IPS-15b (cell line): ENCODE measurements at regions not wholly inside any gene's neighbourhood (a gene's known extent, or its start where the extent isn't known, plus 50 kb on each side); places are given as distances from the start of the nearest gene placed in this dataset.

Source experiments
- H3K27me3 ChIP-seq: one replicate; pipeline ENCODE4 v1.6.1; 2013; ENCODE audit warnings: low read length; ENCODE audit not compliant: control insufficient read depth, insufficient read depth
- H3K36me3 ChIP-seq: one replicate; pipeline ENCODE4 v1.6.1; 2013; ENCODE audit warnings: low read length; ENCODE audit not compliant: control insufficient read depth, insufficient read depth
- H3K4me1 ChIP-seq: one replicate; pipeline ENCODE4 v1.6.1; 2013; ENCODE audit warnings: mild to moderate bottlenecking, low read length; ENCODE audit not compliant: control insufficient read depth, insufficient read depth
- H3K4me3 ChIP-seq: one replicate; pipeline ENCODE4 v1.5.1; 2013; ENCODE audit warnings: low read depth, low read length
- H3K9ac ChIP-seq: one replicate; pipeline ENCODE4 v1.6.1; 2013; ENCODE audit warnings: low read depth, mild to moderate bottlenecking, low read length
- H3K9me3 ChIP-seq: one replicate; pipeline ENCODE4 v1.6.1; 2013; ENCODE audit warnings: mild to moderate bottlenecking, low read length; ENCODE audit not compliant: control insufficient read depth, insufficient read depth

- peaks cover 3% of the 10 kb centered on the region for H3K4me1 ChIP-seq
- no peak overlapping the region for H3K9ac ChIP-seq
- no peak overlapping the region for H3K4me3 ChIP-seq
- H3K36me3 ChIP-seq = no peaks in the 10 kb centered on the region
- H3K27me3 ChIP-seq = no peaks in the 10 kb centered on the region
- H3K9me3 ChIP-seq = no peaks in the 10 kb centered on the region
Observed at GRCh38 chr2:60072609-60073008, 480.8 kb downstream of the BCL11A start.

- H3K27me3 ChIP-seq = no peaks in the 10 kb centered on the region
- H3K9ac ChIP-seq = no peak overlapping the region
- no peak overlapping the region for H3K4me3 ChIP-seq
- no peaks in the 10 kb centered on the region for H3K9me3 ChIP-seq
- H3K4me1 ChIP-seq = peaks cover 3% of the 10 kb centered on the region
- no peaks in the 10 kb centered on the region for H3K36me3 ChIP-seq
Observed at GRCh38 chr2:60071490-60071831, 482.0 kb downstream of the BCL11A start.

- Histone ChIP-seq H3K36me3 (no peaks in the 10 kb centered on the region), H3K9ac (no peak overlapping the region)
Observed at GRCh38 chr2:60070736-60071489, 482.5 kb downstream of the BCL11A start.

GRCh38 chr2:60070196-60070595 is 483.3 kb downstream of the BCL11A start:
- Histone ChIP-seq H3K4me1 (peaks cover 3% of the 10 kb centered on the region), H3K9me3 (no peaks in the 10 kb centered on the region), H3K36me3 (no peaks in the 10 kb centered on the region), H3K4me3 (no peak overlapping the region), H3K9ac (no peak overlapping the region), H3K27me3 (no peaks in the 10 kb centered on the region)

More at GRCh38 chr2:60070736-60071489, 482.5 kb downstream of the BCL11A start:
- Histone ChIP-seq H3K27me3 (no peaks in the 10 kb centered on the region), H3K4me3 (no peak overlapping the region), H3K9me3 (no peaks in the 10 kb centered on the region), H3K4me1 (peaks cover 3% of the 10 kb centered on the region)

GRCh38 chr2:60068755-60069154 is 484.7 kb downstream of the BCL11A start:
- Histone ChIP-seq H3K36me3 (no peaks in the 10 kb centered on the region), H3K4me3 (no peak overlapping the region), H3K9ac (no peak overlapping the region), H3K9me3 (no peaks in the 10 kb centered on the region), H3K4me1 (peaks cover 3% of the 10 kb centered on the region), H3K27me3 (no peaks in the 10 kb centered on the region)

GRCh38 chr2:60067006-60067405 is 486.4 kb downstream of the BCL11A start:
- Histone ChIP-seq H3K4me3 (no peak overlapping the region), H3K9me3 (no peaks in the 10 kb centered on the region), H3K36me3 (no peaks in the 10 kb centered on the region), H3K27me3 (no peaks in the 10 kb centered on the region), H3K9ac (no peak overlapping the region), H3K4me1 (peaks cover 3% of the 10 kb centered on the region)

- no peak overlapping the region for H3K9ac ChIP-seq
- H3K4me1 ChIP-seq = peaks cover 3% of the 10 kb centered on the region
- no peaks in the 10 kb centered on the region for H3K9me3 ChIP-seq
- H3K27me3 ChIP-seq = no peaks in the 10 kb centered on the region
- H3K36me3 ChIP-seq = no peaks in the 10 kb centered on the region
- H3K4me3 ChIP-seq = no peak overlapping the region
Observed at GRCh38 chr2:60066096-60066839, 487.2 kb downstream of the BCL11A start.

- Histone ChIP-seq H3K4me1 (peaks cover 4% of the 10 kb centered on the region), H3K9ac (no peak overlapping the region), H3K27me3 (no peaks in the 10 kb centered on the region), H3K36me3 (no peaks in the 10 kb centered on the region), H3K4me3 (no peak overlapping the region), H3K9me3 (no peaks in the 10 kb centered on the region)
Observed at GRCh38 chr2:60064687-60065389, 488.6 kb downstream of the BCL11A start.

- H3K27me3 ChIP-seq = no peaks in the 10 kb centered on the region
- H3K4me3 ChIP-seq = no peak overlapping the region
- no peaks in the 10 kb centered on the region for H3K9me3 ChIP-seq
- no peak overlapping the region for H3K9ac ChIP-seq
- peaks cover 4% of the 10 kb centered on the region for H3K4me1 ChIP-seq
- H3K36me3 ChIP-seq = no peaks in the 10 kb centered on the region
Observed at GRCh38 chr2:60058781-60059180, 494.7 kb downstream of the BCL11A start.

GRCh38 chr2:60054571-60055340 is 498.7 kb downstream of the BCL11A start:
- Histone ChIP-seq H3K4me1 (peaks cover 14% of the 10 kb centered on the region), H3K4me3 (no peak overlapping the region), H3K27me3 (no peaks in the 10 kb centered on the region), H3K36me3 (no peaks in the 10 kb centered on the region), H3K9me3 (no peaks in the 10 kb centered on the region), H3K9ac (no peak overlapping the region)

GRCh38 chr2:60053791-60054190 is 499.7 kb downstream of the BCL11A start:
- Histone ChIP-seq H3K4me3 (no peak overlapping the region), H3K4me1 (peaks cover 14% of the 10 kb centered on the region), H3K9me3 (no peaks in the 10 kb centered on the region), H3K36me3 (no peaks in the 10 kb centered on the region), H3K27me3 (no peaks in the 10 kb centered on the region), H3K9ac (no peak overlapping the region)
